Small intestine (tissue), 7 donors: ENCODE measurements at regions not wholly inside any gene's neighbourhood (a gene's known extent, or its start where the extent isn't known, plus 50 kb on each side); places are given as distances from the start of the nearest gene placed in this dataset.

Experiments
- DNase-seq, 2 donors: peaks; one replicate each; pipeline versions ENCODE4 v3.0.0 to v3.0.0-alpha.2; 2013
- FAIRE-seq: peaks from 2 replicates; lab custom pipeline; 2012; peaks lifted over from hg19 to GRCh38; lab: Jason Lieb, UNC
- H3K27ac ChIP-seq, 3 donors: one replicate each; pipeline ENCODE4 v1.5.1; 2013; ENCODE audit warnings: low read length in 2 of 3, mild to moderate bottlenecking in 2 of 3, control low read depth in 1 of 3, inconsistent platforms in 1 of 3, low read depth in 1 of 3, moderate library complexity in 1 of 3
- H3K27me3 ChIP-seq, 3 donors: one replicate each; pipeline ENCODE4 v1.6.1; 2013; ENCODE audit warnings: low read length in 3 of 3, inconsistent platforms in 1 of 3; ENCODE audit not compliant: control insufficient read depth in 3 of 3, insufficient read depth in 3 of 3
- H3K36me3 ChIP-seq, 3 donors: one replicate each; pipeline ENCODE4 v1.6.1; 2013; ENCODE audit warnings: low read length in 3 of 3, inconsistent platforms in 1 of 3, low read depth in 1 of 3, mild to moderate bottlenecking in 1 of 3, moderate library complexity in 1 of 3; ENCODE audit not compliant: control insufficient read depth in 3 of 3, insufficient read depth in 2 of 3
- H3K4me1 ChIP-seq, 3 donors: one replicate each; pipeline ENCODE4 v1.6.1; 2013; ENCODE audit warnings: low read length in 2 of 3, inconsistent platforms in 1 of 3, low read depth in 1 of 3, mild to moderate bottlenecking in 1 of 3, moderate library complexity in 1 of 3; ENCODE audit not compliant: control insufficient read depth in 3 of 3, insufficient read depth in 2 of 3
- H3K4me3 ChIP-seq, 3 donors: one replicate each; pipeline ENCODE4 v1.5.1; 2013; ENCODE audit warnings: low read length in 3 of 3, control low read depth in 1 of 3, inconsistent platforms in 1 of 3, low read depth in 1 of 3, mild to moderate bottlenecking in 1 of 3, moderate library complexity in 1 of 3
- H3K9me3 ChIP-seq, 2 donors: one replicate each; pipeline ENCODE4 v1.6.1; 2013; ENCODE audit warnings: low read depth in 1 of 2, low read length in 1 of 2; ENCODE audit not compliant: control insufficient read depth in 2 of 2, insufficient read depth in 1 of 2
- WGBS, 3 donors: extraction: QIAGEN DNeasy Blood & Tissue Kit; methylation state at CpG; one replicate each; pipeline ENCODE4 v1.1.7; 2013; 5-methylcytosine and 5-hydroxymethylcytosine counted together
- donor health status: healthy with polysubstance abuse.
- donor health status: control.
- donor health status: control.
- donor health status: Bipolar disorder and iron deficiency.
- donor health status: healthy.

DNA sequence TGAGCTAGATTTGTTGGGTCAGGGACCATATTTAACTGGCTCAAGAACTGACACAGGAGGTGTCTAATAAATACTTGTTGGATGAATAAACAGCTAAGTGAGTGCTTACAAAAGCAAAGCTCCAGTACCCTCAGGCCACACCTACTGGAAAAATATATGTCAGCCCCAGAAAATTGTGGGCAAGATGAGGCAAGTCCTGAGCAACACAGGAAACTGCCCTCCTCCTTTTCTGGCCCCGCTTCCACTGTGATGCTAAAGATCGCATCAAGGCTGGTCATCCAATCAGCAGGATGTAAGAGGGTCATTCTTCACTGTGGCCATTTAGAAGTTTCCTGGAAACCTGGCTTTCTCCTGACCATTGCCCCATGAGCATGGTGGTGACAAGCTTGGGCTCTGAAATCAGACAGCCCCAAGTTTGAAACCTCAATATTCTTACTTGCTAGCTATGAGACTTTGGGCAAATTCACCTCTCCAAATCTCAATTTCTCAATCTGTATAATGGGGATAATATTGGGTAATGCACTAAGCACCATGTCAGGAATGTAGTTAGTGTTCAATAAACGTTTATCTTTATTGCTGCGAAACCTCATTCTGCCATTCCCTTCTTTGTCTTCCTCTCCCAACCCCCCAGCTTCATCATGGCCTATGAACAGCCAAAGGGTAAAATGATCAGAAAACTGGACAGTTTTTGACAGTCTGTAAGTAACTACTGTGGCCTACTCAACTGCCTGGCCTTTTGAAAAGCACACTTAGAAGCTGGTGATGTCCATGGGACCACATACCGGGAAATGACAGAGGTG is 139.3 kb upstream of the PZP start:
- no peak overlapping the region for H3K4me3 ChIP-seq
- H3K27ac ChIP-seq: no peak overlapping the region
- H3K4me1 ChIP-seq: no peaks in the 10 kb centered on the region
- peaks cover 0 to 4% of the 10 kb centered on the region in 2 donors for H3K9me3 ChIP-seq
- no peaks in the 10 kb centered on the region for H3K36me3 ChIP-seq
- DNase-seq (no peak), FAIRE-seq (no peak)
- H3K27me3 ChIP-seq: no peaks in the 10 kb centered on the region
- whole genome bisulfite sequencing, 3 donors: 78 to 85% (median 84%) methylated on average over 5 of the region's 5 CpGs

DNA sequence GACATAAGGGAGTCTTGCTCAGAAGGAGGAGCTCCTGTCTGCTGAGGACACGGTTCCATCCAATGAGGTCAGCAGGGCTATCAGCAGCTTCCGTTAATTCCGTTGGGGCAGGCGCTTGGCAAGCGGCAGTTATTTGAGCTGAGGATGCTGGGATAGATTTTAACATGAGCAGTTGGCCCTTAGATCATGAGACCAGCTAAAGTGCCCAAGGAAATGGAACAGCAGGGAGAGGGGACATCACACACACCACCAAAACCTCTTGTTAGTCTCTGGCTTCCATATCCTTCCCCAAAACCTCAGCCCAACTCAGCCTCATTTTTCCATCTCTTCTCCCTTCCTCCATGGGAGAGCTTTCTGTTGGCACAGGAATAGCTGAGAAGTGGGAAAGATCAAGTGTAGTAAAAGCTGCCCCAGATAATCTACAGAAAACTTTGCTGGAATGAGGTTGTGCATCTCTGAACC is 138.7 kb upstream of the PZP start:
- Histone ChIP-seq H3K4me1 (no peaks in the 10 kb centered on the region), H3K9me3 (no peaks in the 10 kb centered on the region), H3K27ac (no peak overlapping the region), H3K27me3 (no peaks in the 10 kb centered on the region), H3K4me3 (no peak overlapping the region), H3K36me3 (no peaks in the 10 kb centered on the region)
- FAIRE-seq (no peak), DNase-seq (no peak)
- WGBS, 3 donors: 79 to 82% (median 80%) methylated on average over 5 of the region's 5 CpGs

GRCh38 chr12:9345171-9345570 is 137.0 kb upstream of the PZP start:
- FAIRE-seq: no peak

DNA sequence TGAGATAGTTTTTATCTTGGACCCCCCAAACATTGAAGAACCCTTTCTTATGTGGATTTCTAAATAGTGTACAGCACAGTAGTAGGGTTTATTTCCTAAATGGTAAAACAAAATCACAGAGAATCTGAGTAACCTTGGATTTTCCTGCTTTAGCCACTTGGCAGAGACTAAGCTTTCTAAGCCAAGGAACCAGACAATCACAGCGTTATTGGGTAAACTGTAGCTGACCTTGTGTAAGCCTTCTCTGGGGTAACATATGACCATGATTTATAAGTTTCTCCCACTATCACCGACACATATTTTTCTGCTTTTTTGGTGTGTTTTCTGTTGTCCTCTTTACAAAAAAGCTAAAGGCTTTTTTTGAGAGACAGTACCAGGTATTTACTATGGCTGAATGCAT is 136.3 kb upstream of the PZP start:
- no peak overlapping the region for H3K27ac ChIP-seq
- no peak overlapping the region for H3K4me3 ChIP-seq
- H3K27me3 ChIP-seq: no peaks in the 10 kb centered on the region
- no peaks in the 10 kb centered on the region for H3K4me1 ChIP-seq
- no peak for FAIRE-seq
- 50 to 83% (median 76%) methylated on average over 2 of the region's 2 CpGs for WGBS, 3 donors
- no peaks in the 10 kb centered on the region for H3K9me3 ChIP-seq
- H3K36me3 ChIP-seq: no peaks in the 10 kb centered on the region
- no peak for DNase-seq

More at GRCh38 chr12:9345171-9345570, 137.0 kb upstream of the PZP start:
- no peak overlapping the region for H3K27ac ChIP-seq
- H3K4me1 ChIP-seq: no peaks in the 10 kb centered on the region
- H3K27me3 ChIP-seq: no peaks in the 10 kb centered on the region
- DNase-seq: peak in 1 of 2 donors; percentile 16
- H3K9me3 ChIP-seq: no peaks in the 10 kb centered on the region
- no peaks in the 10 kb centered on the region for H3K36me3 ChIP-seq
- no peak overlapping the region for H3K4me3 ChIP-seq

GRCh38 chr12:9343731-9344130 is 135.5 kb upstream of the PZP start:
- Histone ChIP-seq H3K36me3 (no peaks in the 10 kb centered on the region), H3K27me3 (no peaks in the 10 kb centered on the region), H3K9me3 (no peaks in the 10 kb centered on the region), H3K27ac (no peak overlapping the region), H3K4me3 (no peak overlapping the region), H3K4me1 (no peaks in the 10 kb centered on the region)
- 56 to 74% (median 58%) methylated on average over 3 of the region's 3 CpGs for WGBS, 3 donors
- DNase-seq (no peak), FAIRE-seq (no peak)

GRCh38 chr12:9342614-9343353 is 134.6 kb upstream of the PZP start:
- FAIRE-seq: no peak
- 75 to 87% (median 79%) methylated on average over 3 of the region's 3 CpGs for WGBS, 3 donors

DNA sequence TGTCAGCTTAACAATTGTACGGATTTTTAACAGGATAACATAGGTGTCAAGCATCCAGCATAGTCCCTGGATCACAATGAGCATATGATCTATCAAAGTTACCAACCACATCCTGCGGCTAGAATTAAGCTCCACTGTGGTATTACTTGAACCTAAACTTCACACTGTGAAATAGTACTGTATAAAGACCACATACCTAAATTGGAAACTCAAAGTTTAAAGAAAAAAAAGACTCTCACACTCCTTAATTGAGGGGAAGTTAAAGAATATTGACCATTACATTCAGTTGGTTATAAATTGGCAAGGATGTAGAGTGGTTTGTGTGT is 133.0 kb upstream of the PZP start:
- 85 to 88% (median 85%) methylated on average over 2 of the region's 2 CpGs for WGBS, 3 donors
- no peak for FAIRE-seq

More at GRCh38 chr12:9342614-9343353, 134.6 kb upstream of the PZP start:
- Histone ChIP-seq H3K4me1 (no peaks in the 10 kb centered on the region), H3K27me3 (no peaks in the 10 kb centered on the region), H3K4me3 (no peak overlapping the region), H3K27ac (no peak overlapping the region), H3K9me3 (no peaks in the 10 kb centered on the region), H3K36me3 (no peaks in the 10 kb centered on the region)
- DNase-seq: no peak

GRCh38 chr12:9340422-9341259 is 132.4 kb upstream of the PZP start:
- WGBS, 3 donors: 71 to 78% (median 75%) methylated on average over 8 of the region's 8 CpGs
- Histone ChIP-seq H3K36me3 (no peaks in the 10 kb centered on the region), H3K27me3 (no peaks in the 10 kb centered on the region), H3K27ac (no peak overlapping the region), H3K4me3 (no peak overlapping the region), H3K4me1 (peaks cover 0 to 5% (median 4%) of the 10 kb centered on the region in 3 donors), H3K9me3 (peaks cover 0 to 10% of the 10 kb centered on the region in 2 donors)
- no peak for FAIRE-seq
- no peak for DNase-seq

More for the DNA sequence above, 133.0 kb upstream of the PZP start:
- peaks cover 0 to 4% of the 10 kb centered on the region in 2 donors for H3K9me3 ChIP-seq
- no peak overlapping the region for H3K4me3 ChIP-seq
- DNase-seq: peak in 1 of 2 donors; percentile 32
- H3K4me1 ChIP-seq: no peaks in the 10 kb centered on the region
- H3K36me3 ChIP-seq: no peaks in the 10 kb centered on the region
- no peak overlapping the region for H3K27ac ChIP-seq
- no peaks in the 10 kb centered on the region for H3K27me3 ChIP-seq
